HG02678 (cell line): ENCODE measurements at regions not wholly inside any gene's neighbourhood (a gene's known extent, or its start where the extent isn't known, plus 50 kb on each side); places are given as distances from the start of the nearest gene placed in this dataset.
"Not testable (repeated sequence)": the region's sequence is repeated elsewhere in the genome, so short reads cannot be mapped to it uniquely, and the experiment has no call there.

Experiments used
- ATAC-seq: cut with Tn5 transposase; IDR thresholded peaks from one replicate; pipeline ENCODE4 v1.9.1; 2021; ENCODE audit warnings: mild to moderate bottlenecking, moderate library complexity; ENCODE audit not compliant: unreplicated experiment

- ATAC-seq = no peak
Observed at GRCh38 chr3:26252001-26252400, 370.6 kb upstream of the LRRC3B start.

- no peak for ATAC-seq
Observed at GRCh38 chr3:26256224-26256623, 366.3 kb upstream of the LRRC3B start.

GRCh38 chr3:26259176-26259575 lies 363.4 kb upstream of the LRRC3B start:
- ATAC-seq = no peak

- no peak for ATAC-seq
Observed at GRCh38 chr3:26260139-26260538, 362.4 kb upstream of the LRRC3B start.

- no peak for ATAC-seq
Observed at GRCh38 chr3:26264708-26265107, 357.9 kb upstream of the LRRC3B start.

- ATAC-seq = no peak
Observed at GRCh38 chr3:26271848-26272247, 350.7 kb upstream of the LRRC3B start.

- ATAC-seq = no peak
Observed at GRCh38 chr3:26273196-26273595, 349.4 kb upstream of the LRRC3B start.

GRCh38 chr3:26279091-26279490 lies 343.5 kb upstream of the LRRC3B start:
- ATAC-seq = no peak

GRCh38 chr3:26280517-26280916 lies 342.1 kb upstream of the LRRC3B start:
- ATAC-seq = no peak

- no peak for ATAC-seq
Observed at GRCh38 chr3:26281284-26281985, 341.1 kb upstream of the LRRC3B start.

GRCh38 chr3:26284503-26284902 lies 338.1 kb upstream of the LRRC3B start:
- ATAC-seq = not testable (repeated sequence)

- no peak for ATAC-seq
Observed at GRCh38 chr3:26291840-26292239, 330.7 kb upstream of the LRRC3B start.

GRCh38 chr3:26292780-26293179 lies 329.8 kb upstream of the LRRC3B start:
- no peak for ATAC-seq

GRCh38 chr3:26293329-26293844 lies 329.2 kb upstream of the LRRC3B start:
- no peak for ATAC-seq

GRCh38 chr3:26307192-26307591 lies 315.4 kb upstream of the LRRC3B start:
- ATAC-seq = no peak

GRCh38 chr3:26307787-26308186 lies 314.8 kb upstream of the LRRC3B start:
- ATAC-seq = no peak

- no peak for ATAC-seq
Observed at GRCh38 chr3:26308454-26308853, 314.1 kb upstream of the LRRC3B start.

GRCh38 chr3:26309536-26309935 lies 313.0 kb upstream of the LRRC3B start:
- ATAC-seq = not testable (repeated sequence)

GRCh38 chr3:26312816-26313215 lies 309.8 kb upstream of the LRRC3B start:
- ATAC-seq = no peak

- no peak for ATAC-seq
Observed at GRCh38 chr3:26316472-26316871, 306.1 kb upstream of the LRRC3B start.

GRCh38 chr3:26323741-26324140 lies 298.8 kb upstream of the LRRC3B start:
- not testable (repeated sequence) for ATAC-seq

GRCh38 chr3:26340001-26340400 lies 282.6 kb upstream of the LRRC3B start:
- ATAC-seq = no peak

- ATAC-seq = no peak
Observed at GRCh38 chr3:26343647-26344046, 278.9 kb upstream of the LRRC3B start.
